A549 (cell line): ENCODE measurements at regions not wholly inside any gene's neighbourhood (a gene's known extent, or its start where the extent isn't known, plus 50 kb on each side); places are given as distances from the start of the nearest gene placed in this dataset.

Experiments
- CBX2 ChIP-seq: fragments of 200-600 bp; sonication (generic); IDR thresholded peaks from 2 replicates; pipeline ENCODE4 v1.6.1; 2016; ENCODE audit warnings: low read depth, mild to moderate bottlenecking, borderline replicate concordance
- CEBPB ChIP-seq, 2 experiments: fragments of >200 bp in 1 of 2; sonication (Bioruptor Twin) in 1 of 2; formaldehyde crosslinking in 1 of 2; IDR thresholded peaks; 2 replicates each; pipeline ENCODE4 v1.6.1; 2012 to 2016
- CHD2 ChIP-seq: fragments of 150-350 bp; IDR thresholded peaks from 2 replicates; pipeline ENCODE4 v1.6.1; 2014; ENCODE audit warnings: low read length; ENCODE audit not compliant: partially characterized antibody
- CHD4 ChIP-seq: fragments of 200-600 bp; sonication (generic); IDR thresholded peaks from 2 replicates; pipeline ENCODE4 v1.6.1; 2016; ENCODE audit warnings: antibody characterized with exemption, mild to moderate bottlenecking, borderline replicate concordance
- EHMT2 ChIP-seq: fragments of 200-600 bp; sonication (generic); IDR thresholded peaks from 2 replicates; pipeline ENCODE4 v1.6.1; 2016; ENCODE audit warnings: antibody characterized with exemption, low read depth, mild to moderate bottlenecking, moderate library complexity
- EP300 ChIP-seq, 2 experiments: fragments of >200 bp; sonication (Bioruptor Twin); formaldehyde crosslinking; IDR thresholded peaks; 2 replicates in 1 of 2; 3 replicates in 1 of 2; pipeline ENCODE4 v1.6.1; 2016 to 2017
- FOSL2 ChIP-seq, 2 experiments: fragments of 450-650 bp in 1 of 2; fragments of >200 bp in 1 of 2; sonication (Bioruptor Twin) in 1 of 2; formaldehyde crosslinking; IDR thresholded peaks; 2 replicates each; pipeline versions ENCODE4 v1.5.0 to v1.6.1; 2016 to 2020; ENCODE audit warnings: mild to moderate bottlenecking in 1 of 2, moderate library complexity in 1 of 2
- FOXS1 ChIP-seq: fragments of 250-450 bp; sonication (Bioruptor Pico); IDR thresholded peaks from 2 replicates; pipeline ENCODE4 v1.5.0; 2020; ENCODE audit warnings: mild to moderate bottlenecking, moderate library complexity
- GATA3 ChIP-seq: IDR thresholded peaks from 2 replicates; pipeline ENCODE4 v1.6.1; 2012; ENCODE audit warnings: borderline replicate concordance
- HDAC2 ChIP-seq: fragments of 200-600 bp; sonication (generic); IDR thresholded peaks from 2 replicates; pipeline ENCODE4 v1.6.1; 2016
- HEYL ChIP-seq: fragments of 250-450 bp; sonication (Bioruptor Pico); IDR thresholded peaks from 2 replicates; pipeline ENCODE4 v1.8.0; 2021; ENCODE audit warnings: mild to moderate bottlenecking, moderate library complexity
- HOXA7 ChIP-seq: fragments of 250-450 bp; sonication (Bioruptor Pico); IDR thresholded peaks from 2 replicates; pipeline ENCODE4 v1.5.0; 2020; ENCODE audit warnings: mild to moderate bottlenecking, moderate library complexity
- HOXB5 ChIP-seq: fragments of 250-450 bp; sonication (Bioruptor Pico); IDR thresholded peaks from 2 replicates; pipeline ENCODE4 v1.5.0; 2020; ENCODE audit warnings: mild to moderate bottlenecking, moderate library complexity
- JUN ChIP-seq, 2 experiments: fragments of >200 bp; sonication (Bioruptor Twin); formaldehyde crosslinking; IDR thresholded peaks; 2 replicates in 1 of 2; 3 replicates in 1 of 2; pipeline ENCODE4 v1.6.1; 2016 to 2017
- JUNB ChIP-seq: fragments of >200 bp; sonication (Bioruptor Twin); formaldehyde crosslinking; IDR thresholded peaks from 2 replicates; pipeline ENCODE4 v1.6.1; 2016
- KDM1A ChIP-seq: fragments of 200-600 bp; sonication (generic); IDR thresholded peaks from 2 replicates; pipeline ENCODE4 v1.6.1; 2016; ENCODE audit warnings: low read depth, mild to moderate bottlenecking
- KDM5A ChIP-seq: fragments of 200-600 bp; sonication (generic); IDR thresholded peaks from 2 replicates; pipeline ENCODE4 v1.6.1; 2016; ENCODE audit warnings: antibody characterized with exemption, mild to moderate bottlenecking
- MAFK ChIP-seq: fragments of 450-650 bp; IDR thresholded peaks from 2 replicates; pipeline ENCODE4 v1.6.1; 2014; ENCODE audit not compliant: partially characterized antibody
- MAZ ChIP-seq: fragments of 150-350 bp; IDR thresholded peaks from 2 replicates; pipeline ENCODE4 v1.6.1; 2014; ENCODE audit warnings: antibody characterized with exemption, low read depth, low read length, borderline replicate concordance
- PHF8 ChIP-seq: fragments of 200-600 bp; sonication (generic); IDR thresholded peaks from 2 replicates; pipeline ENCODE4 v1.6.1; 2016; ENCODE audit warnings: low read depth, mild to moderate bottlenecking, antibody characterized with exemption, moderate library complexity, borderline replicate concordance
- POLR2A ChIP-seq: IDR thresholded peaks from 2 replicates; pipeline ENCODE4 v1.6.1; 2012; ENCODE audit warnings: mild to moderate bottlenecking, low read length
- RAD21 ChIP-seq, 2 experiments: fragments of >200 bp in 1 of 2; sonication (Bioruptor Twin) in 1 of 2; formaldehyde crosslinking in 1 of 2; IDR thresholded peaks in 1 of 2; conservative IDR thresholded peaks in 1 of 2; 2 replicates in 1 of 2; 3 replicates in 1 of 2; pipeline ENCODE4 v1.6.1; 2012 to 2018; ENCODE audit warnings: inconsistent platforms in 1 of 2
- RARB ChIP-seq: fragments of 250-450 bp; sonication (Bioruptor Pico); IDR thresholded peaks from 2 replicates; pipeline ENCODE4 v1.8.0; 2021; ENCODE audit warnings: mild to moderate bottlenecking, moderate library complexity
- RCOR1 ChIP-seq: fragments of 150-350 bp; IDR thresholded peaks from 2 replicates; pipeline ENCODE4 v1.6.1; 2014; ENCODE audit warnings: antibody characterized with exemption, low read length, low read depth
- RFX5 ChIP-seq: fragments of 450-650 bp; IDR thresholded peaks from 2 replicates; pipeline ENCODE4 v1.7.1; 2014; ENCODE audit warnings: antibody characterized with exemption, mild to moderate bottlenecking, moderate library complexity
- SREBF2 ChIP-seq: fragments of 450-650 bp; IDR thresholded peaks from 2 replicates; pipeline ENCODE4 v1.6.1; 2014; ENCODE audit warnings: mild to moderate bottlenecking, moderate library complexity
- TFCP2L1 ChIP-seq: fragments of 250-450 bp; sonication (Bioruptor Pico); IDR thresholded peaks from 2 replicates; pipeline ENCODE4 v1.5.0; 2021; ENCODE audit warnings: mild to moderate bottlenecking
- ZFP36 ChIP-seq: fragments of 450-650 bp; IDR thresholded peaks from 2 replicates; pipeline ENCODE4 v1.6.1; 2014; ENCODE audit warnings: borderline replicate concordance; ENCODE audit not compliant: partially characterized antibody
- ZSCAN20 ChIP-seq: fragments of 250-450 bp; sonication (Bioruptor Pico); IDR thresholded peaks from 2 replicates; pipeline ENCODE4 v1.8.0; 2022; ENCODE audit warnings: mild to moderate bottlenecking, moderate library complexity
- TF ChIP-seq, protein P1 (sequence below): fragments of 200-600 bp; sonication (generic); IDR thresholded peaks from 2 replicates; pipeline ENCODE4 v1.6.1; 2016; ENCODE audit warnings: antibody characterized with exemption, mild to moderate bottlenecking, moderate library complexity
- TF ChIP-seq, protein P2 (sequence below): fragments of 250-450 bp; sonication (Bioruptor Pico); IDR thresholded peaks from 2 replicates; pipeline ENCODE4 v1.5.0; 2020; ENCODE audit warnings: low read depth, mild to moderate bottlenecking, moderate library complexity
- TF ChIP-seq, protein P3 (sequence below): fragments of 150-350 bp; IDR thresholded peaks from 2 replicates; pipeline ENCODE4 v1.6.1; 2014; ENCODE audit warnings: low read depth, mild to moderate bottlenecking, low read length
- TF ChIP-seq, protein P4 (sequence below): fragments of 450-650 bp; IDR thresholded peaks from 2 replicates; pipeline ENCODE4 v1.6.1; 2014; ENCODE audit warnings: antibody characterized with exemption
- TF ChIP-seq, protein P5 (sequence below): IDR thresholded peaks from 2 replicates; pipeline ENCODE4 v1.6.1; 2012; ENCODE audit warnings: low read depth, borderline replicate concordance
- TF ChIP-seq, protein P6 (sequence below): IDR thresholded peaks from 2 replicates; pipeline ENCODE4 v1.6.1; 2012
- TF ChIP-seq, protein P7 (sequence below): fragments of >200 bp; sonication (Bioruptor Twin); formaldehyde crosslinking; IDR thresholded peaks from 3 replicates; pipeline ENCODE4 v1.5.1; 2016

DNA sequence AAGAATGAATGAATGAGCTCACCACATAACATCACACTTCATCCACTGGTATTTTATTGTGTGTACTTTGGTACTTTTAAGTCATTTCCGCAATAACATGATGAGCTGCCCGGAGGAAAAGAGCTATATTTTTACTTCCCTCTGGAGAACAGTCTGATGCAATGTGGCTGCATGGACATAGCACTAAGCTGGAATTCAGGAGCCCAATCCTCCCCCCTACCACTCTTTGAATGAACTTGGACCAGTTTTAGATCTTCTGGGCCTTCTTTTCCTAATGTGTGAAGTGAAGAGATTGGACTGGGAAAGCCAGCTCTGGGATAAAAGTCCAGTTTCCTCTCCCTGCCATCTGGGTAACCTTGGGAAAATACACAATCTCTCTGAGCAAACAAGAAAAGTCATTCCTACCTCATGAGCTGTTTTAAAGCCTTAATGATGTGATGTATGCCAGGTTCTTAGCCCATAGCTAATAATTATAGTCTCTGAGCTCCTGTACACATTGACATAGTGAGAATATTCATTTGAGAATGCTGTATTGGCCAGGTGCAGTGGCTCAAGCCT, 79.3 kb downstream of the ABCC12 start (continued):
- TF ChIP-seq CEBPB (IDR thresholded peaks at IDR 0.05) (peak; percentile 50 to 62; a peak in 1 of 4 replicates), JUNB (peak; percentile 76), JUN (IDR thresholded peaks at IDR 0.05) (peak in 1 of 2 experiments; percentile 23; a peak in 1 of 5 replicates), EHMT2 (no peak), TFCP2L1 (CRISPR knock-in tag) (no peak), RAD21 (conservative IDR thresholded peaks at IDR 0.05 in 1 of 2, IDR thresholded peaks at IDR 0.05 in 1 of 2) (peak in 1 of 2 experiments; percentile 32; a peak in 1 of 5 replicates), KDM5A (no peak), FOXS1 (no peak), PHF8 (no peak), ZSCAN20 (no peak), RARB (CRISPR knock-in tag) (no peak), CBX2 (no peak), GATA3 (peak; percentile 55; the same call in 1 of the 2 replicates), HEYL (CRISPR knock-in tag) (no peak), MAZ (no peak), MAFK (no peak), SREBF2 (no peak), RFX5 (no peak), POLR2A (no peak), KDM1A (no peak), FOSL2 (IDR thresholded peaks at IDR 0.05) (peak; percentile 28; the same call in 1 of the 2 replicates), FOSL2 (CRISPR knock-in tag; IDR thresholded peaks at IDR 0.05) (peak; percentile 55), EP300 (IDR thresholded peaks at IDR 0.05) (peak; percentile 54 to 75; a peak in 4 of 5 replicates), RCOR1 (no peak), HOXA7 (CRISPR knock-in tag) (no peak), HOXB5 (CRISPR knock-in tag) (no peak), CHD2 (no peak), CHD4 (no peak), ZFP36 (no peak), HDAC2 (no peak)
- TF ChIP-seq, protein P1, sequence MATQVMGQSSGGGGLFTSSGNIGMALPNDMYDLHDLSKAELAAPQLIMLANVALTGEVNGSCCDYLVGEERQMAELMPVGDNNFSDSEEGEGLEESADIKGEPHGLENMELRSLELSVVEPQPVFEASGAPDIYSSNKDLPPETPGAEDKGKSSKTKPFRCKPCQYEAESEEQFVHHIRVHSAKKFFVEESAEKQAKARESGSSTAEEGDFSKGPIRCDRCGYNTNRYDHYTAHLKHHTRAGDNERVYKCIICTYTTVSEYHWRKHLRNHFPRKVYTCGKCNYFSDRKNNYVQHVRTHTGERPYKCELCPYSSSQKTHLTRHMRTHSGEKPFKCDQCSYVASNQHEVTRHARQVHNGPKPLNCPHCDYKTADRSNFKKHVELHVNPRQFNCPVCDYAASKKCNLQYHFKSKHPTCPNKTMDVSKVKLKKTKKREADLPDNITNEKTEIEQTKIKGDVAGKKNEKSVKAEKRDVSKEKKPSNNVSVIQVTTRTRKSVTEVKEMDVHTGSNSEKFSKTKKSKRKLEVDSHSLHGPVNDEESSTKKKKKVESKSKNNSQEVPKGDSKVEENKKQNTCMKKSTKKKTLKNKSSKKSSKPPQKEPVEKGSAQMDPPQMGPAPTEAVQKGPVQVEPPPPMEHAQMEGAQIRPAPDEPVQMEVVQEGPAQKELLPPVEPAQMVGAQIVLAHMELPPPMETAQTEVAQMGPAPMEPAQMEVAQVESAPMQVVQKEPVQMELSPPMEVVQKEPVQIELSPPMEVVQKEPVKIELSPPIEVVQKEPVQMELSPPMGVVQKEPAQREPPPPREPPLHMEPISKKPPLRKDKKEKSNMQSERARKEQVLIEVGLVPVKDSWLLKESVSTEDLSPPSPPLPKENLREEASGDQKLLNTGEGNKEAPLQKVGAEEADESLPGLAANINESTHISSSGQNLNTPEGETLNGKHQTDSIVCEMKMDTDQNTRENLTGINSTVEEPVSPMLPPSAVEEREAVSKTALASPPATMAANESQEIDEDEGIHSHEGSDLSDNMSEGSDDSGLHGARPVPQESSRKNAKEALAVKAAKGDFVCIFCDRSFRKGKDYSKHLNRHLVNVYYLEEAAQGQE, result no peak
- TF ChIP-seq, protein P2, sequence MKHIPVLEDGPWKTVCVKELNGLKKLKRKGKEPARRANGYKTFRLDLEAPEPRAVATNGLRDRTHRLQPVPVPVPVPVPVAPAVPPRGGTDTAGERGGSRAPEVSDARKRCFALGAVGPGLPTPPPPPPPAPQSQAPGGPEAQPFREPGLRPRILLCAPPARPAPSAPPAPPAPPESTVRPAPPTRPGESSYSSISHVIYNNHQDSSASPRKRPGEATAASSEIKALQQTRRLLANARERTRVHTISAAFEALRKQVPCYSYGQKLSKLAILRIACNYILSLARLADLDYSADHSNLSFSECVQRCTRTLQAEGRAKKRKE (CRISPR knock-in tag), result no peak
- TF ChIP-seq, protein P3, sequence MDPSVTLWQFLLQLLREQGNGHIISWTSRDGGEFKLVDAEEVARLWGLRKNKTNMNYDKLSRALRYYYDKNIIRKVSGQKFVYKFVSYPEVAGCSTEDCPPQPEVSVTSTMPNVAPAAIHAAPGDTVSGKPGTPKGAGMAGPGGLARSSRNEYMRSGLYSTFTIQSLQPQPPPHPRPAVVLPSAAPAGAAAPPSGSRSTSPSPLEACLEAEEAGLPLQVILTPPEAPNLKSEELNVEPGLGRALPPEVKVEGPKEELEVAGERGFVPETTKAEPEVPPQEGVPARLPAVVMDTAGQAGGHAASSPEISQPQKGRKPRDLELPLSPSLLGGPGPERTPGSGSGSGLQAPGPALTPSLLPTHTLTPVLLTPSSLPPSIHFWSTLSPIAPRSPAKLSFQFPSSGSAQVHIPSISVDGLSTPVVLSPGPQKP, result no peak
- TF ChIP-seq, protein P4, sequence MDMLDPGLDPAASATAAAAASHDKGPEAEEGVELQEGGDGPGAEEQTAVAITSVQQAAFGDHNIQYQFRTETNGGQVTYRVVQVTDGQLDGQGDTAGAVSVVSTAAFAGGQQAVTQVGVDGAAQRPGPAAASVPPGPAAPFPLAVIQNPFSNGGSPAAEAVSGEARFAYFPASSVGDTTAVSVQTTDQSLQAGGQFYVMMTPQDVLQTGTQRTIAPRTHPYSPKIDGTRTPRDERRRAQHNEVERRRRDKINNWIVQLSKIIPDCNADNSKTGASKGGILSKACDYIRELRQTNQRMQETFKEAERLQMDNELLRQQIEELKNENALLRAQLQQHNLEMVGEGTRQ, result no peak
- TF ChIP-seq, protein P5, sequence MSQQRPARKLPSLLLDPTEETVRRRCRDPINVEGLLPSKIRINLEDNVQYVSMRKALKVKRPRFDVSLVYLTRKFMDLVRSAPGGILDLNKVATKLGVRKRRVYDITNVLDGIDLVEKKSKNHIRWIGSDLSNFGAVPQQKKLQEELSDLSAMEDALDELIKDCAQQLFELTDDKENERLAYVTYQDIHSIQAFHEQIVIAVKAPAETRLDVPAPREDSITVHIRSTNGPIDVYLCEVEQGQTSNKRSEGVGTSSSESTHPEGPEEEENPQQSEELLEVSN, result no peak
- TF ChIP-seq, protein P6, sequence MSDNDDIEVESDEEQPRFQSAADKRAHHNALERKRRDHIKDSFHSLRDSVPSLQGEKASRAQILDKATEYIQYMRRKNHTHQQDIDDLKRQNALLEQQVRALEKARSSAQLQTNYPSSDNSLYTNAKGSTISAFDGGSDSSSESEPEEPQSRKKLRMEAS, result no peak
- TF ChIP-seq, protein P7, sequence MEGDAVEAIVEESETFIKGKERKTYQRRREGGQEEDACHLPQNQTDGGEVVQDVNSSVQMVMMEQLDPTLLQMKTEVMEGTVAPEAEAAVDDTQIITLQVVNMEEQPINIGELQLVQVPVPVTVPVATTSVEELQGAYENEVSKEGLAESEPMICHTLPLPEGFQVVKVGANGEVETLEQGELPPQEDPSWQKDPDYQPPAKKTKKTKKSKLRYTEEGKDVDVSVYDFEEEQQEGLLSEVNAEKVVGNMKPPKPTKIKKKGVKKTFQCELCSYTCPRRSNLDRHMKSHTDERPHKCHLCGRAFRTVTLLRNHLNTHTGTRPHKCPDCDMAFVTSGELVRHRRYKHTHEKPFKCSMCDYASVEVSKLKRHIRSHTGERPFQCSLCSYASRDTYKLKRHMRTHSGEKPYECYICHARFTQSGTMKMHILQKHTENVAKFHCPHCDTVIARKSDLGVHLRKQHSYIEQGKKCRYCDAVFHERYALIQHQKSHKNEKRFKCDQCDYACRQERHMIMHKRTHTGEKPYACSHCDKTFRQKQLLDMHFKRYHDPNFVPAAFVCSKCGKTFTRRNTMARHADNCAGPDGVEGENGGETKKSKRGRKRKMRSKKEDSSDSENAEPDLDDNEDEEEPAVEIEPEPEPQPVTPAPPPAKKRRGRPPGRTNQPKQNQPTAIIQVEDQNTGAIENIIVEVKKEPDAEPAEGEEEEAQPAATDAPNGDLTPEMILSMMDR, result no peak
